ENCODE measurements at regions not wholly inside any gene's neighbourhood (a gene's known extent, or its start where the extent isn't known, plus 50 kb on each side); places are given as distances from the start of the nearest gene placed in this dataset.

DNA sequence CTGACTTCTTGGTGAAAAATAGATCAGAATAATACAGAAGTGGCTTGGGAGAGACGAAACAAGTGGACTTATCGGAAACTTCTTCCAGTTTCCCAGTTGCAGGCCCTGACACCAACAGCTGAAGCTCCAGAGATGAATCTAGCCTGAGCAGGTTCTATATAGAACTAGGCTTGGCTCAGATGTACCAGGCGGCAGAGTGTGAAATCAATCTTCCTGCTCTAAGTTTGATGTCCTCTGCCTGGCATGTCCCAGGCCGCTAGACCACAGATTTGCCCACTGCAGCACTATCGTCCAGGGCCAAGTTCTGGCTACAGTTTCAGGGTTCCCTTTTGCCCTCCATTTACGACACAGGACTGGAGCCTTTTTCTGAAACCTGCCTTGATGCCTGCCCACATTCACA is 91.3 kb upstream of the PLEKHA5 start:
- Histone ChIP-seq H3K9me3 (ENCODE audit: control insufficient read depth in 1 of 2, insufficient read depth in 1 of 2, low read length in 2 of 2) (no peaks in the 10 kb centered on the region), H3K27me3 (ENCODE audit: control insufficient read depth in 1 of 2, insufficient read depth in 2 of 2, low read length in 2 of 2) (no peaks in the 10 kb centered on the region), H3K4me1 (ENCODE audit: insufficient read depth, low read length) (no peaks in the 10 kb centered on the region), H3K36me3 (ENCODE audit: insufficient read depth, low read length) (no peaks in the 10 kb centered on the region), H3K27ac (ENCODE audit: low read depth in 1 of 2, low read length in 2 of 2) (no peak overlapping the region), H3K4me3 (ENCODE audit: low read length) (no peak overlapping the region)
- Mint-ChIP-seq H3K9me3 (peaks cover 3% of the 10 kb centered on the region), H3K27me3 (peaks cover 15% of the 10 kb centered on the region), H3K4me1 (ENCODE audit: low read depth) (no peaks in the 10 kb centered on the region), H3K36me3 (ENCODE audit: low read depth) (no peaks in the 10 kb centered on the region), H3K27ac (no peak overlapping the region), H3K4me3 (no peak overlapping the region)
- ATAC-seq (ENCODE audit: poor library complexity) = no peak
- ChIA-PET CTCF (no interaction called here), POLR2A (no interaction called here)
- TF ChIP-seq, protein P1, sequence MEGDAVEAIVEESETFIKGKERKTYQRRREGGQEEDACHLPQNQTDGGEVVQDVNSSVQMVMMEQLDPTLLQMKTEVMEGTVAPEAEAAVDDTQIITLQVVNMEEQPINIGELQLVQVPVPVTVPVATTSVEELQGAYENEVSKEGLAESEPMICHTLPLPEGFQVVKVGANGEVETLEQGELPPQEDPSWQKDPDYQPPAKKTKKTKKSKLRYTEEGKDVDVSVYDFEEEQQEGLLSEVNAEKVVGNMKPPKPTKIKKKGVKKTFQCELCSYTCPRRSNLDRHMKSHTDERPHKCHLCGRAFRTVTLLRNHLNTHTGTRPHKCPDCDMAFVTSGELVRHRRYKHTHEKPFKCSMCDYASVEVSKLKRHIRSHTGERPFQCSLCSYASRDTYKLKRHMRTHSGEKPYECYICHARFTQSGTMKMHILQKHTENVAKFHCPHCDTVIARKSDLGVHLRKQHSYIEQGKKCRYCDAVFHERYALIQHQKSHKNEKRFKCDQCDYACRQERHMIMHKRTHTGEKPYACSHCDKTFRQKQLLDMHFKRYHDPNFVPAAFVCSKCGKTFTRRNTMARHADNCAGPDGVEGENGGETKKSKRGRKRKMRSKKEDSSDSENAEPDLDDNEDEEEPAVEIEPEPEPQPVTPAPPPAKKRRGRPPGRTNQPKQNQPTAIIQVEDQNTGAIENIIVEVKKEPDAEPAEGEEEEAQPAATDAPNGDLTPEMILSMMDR (IDR thresholded peaks at IDR 0.05) = no peak
- DNase-seq = no peak
- intact Hi-C loops (cut with DNase I, micrococcal nuclease) = no loop called here

DNA sequence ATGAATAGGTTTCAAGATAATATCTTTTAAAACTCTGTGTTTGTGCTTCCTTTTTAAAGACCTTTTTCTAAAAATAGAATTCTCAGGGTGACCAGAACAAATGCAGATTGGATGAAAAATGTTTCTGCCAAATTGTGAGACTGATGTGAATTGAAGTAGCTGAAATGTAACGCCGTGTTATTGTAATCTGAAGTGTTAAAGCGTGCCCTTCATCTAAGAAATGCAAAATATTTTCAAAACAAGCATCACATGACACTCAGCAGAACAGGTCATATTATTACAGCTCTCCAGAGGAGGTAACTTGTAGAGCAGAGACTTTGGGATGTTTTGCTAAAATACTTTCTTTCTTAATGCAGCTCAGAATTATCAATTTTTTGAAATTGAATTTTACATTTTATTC is 90.0 kb upstream of the PLEKHA5 start:
- H3K4me1 ChIP-seq (ENCODE audit: insufficient read depth, low read length) = no peaks in the 10 kb centered on the region
- POLR2A ChIA-PET = no interaction called here
- Mint-ChIP-seq H3K4me3 (no peak overlapping the region), H3K27me3 (peaks cover 15% of the 10 kb centered on the region), H3K9me3 (peaks cover under 1% of the 10 kb centered on the region), H3K4me1 (ENCODE audit: low read depth) (no peaks in the 10 kb centered on the region), H3K36me3 (ENCODE audit: low read depth) (no peaks in the 10 kb centered on the region), H3K27ac (no peak overlapping the region)
- no peaks in the 10 kb centered on the region for H3K36me3 ChIP-seq (ENCODE audit: insufficient read depth, low read length)
- DNase-seq (no peak), ATAC-seq (ENCODE audit: poor library complexity) (no peak)
- no peak overlapping the region for H3K4me3 ChIP-seq (ENCODE audit: low read length)
- H3K27ac ChIP-seq (ENCODE audit: low read depth in 1 of 2, low read length in 2 of 2) = no peak overlapping the region
- intact Hi-C loops (cut with DNase I, micrococcal nuclease) = no loop called here
- no peaks in the 10 kb centered on the region for H3K9me3 ChIP-seq (ENCODE audit: control insufficient read depth in 1 of 2, insufficient read depth in 1 of 2, low read length in 2 of 2)
- H3K27me3 ChIP-seq (ENCODE audit: control insufficient read depth in 1 of 2, insufficient read depth in 2 of 2, low read length in 2 of 2) = no peaks in the 10 kb centered on the region
- TF ChIP-seq, protein P1 (IDR thresholded peaks at IDR 0.05) = no peak
- CTCF ChIA-PET = no interaction called here

DNA sequence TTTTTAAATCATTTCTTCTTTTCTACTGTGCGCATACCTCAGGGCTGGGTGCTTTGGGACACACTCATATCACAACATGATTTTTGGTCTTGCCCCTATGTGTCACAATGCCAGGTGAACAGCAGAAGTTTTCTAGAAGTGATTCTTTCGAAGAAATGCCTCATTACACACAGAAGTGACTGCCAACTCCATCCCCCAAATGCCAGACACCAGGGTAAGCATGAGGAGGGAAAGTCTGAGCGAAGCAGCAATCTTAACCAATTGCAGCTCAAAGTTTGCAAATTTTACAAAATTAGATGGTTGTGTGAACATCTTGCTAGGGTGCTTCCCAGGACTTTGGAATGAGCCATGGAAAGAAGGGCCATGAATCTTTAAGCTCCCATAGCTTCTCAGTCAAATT is 87.3 kb upstream of the PLEKHA5 start:
- H3K27me3 ChIP-seq (ENCODE audit: control insufficient read depth in 1 of 2, insufficient read depth in 2 of 2, low read length in 2 of 2) = no peaks in the 10 kb centered on the region
- TF ChIP-seq, protein P1 (IDR thresholded peaks at IDR 0.05) = no peak
- H3K27ac ChIP-seq (ENCODE audit: low read depth in 1 of 2, low read length in 2 of 2) = no peak overlapping the region
- no peak for ATAC-seq (ENCODE audit: poor library complexity)
- H3K4me1 ChIP-seq (ENCODE audit: insufficient read depth, low read length) = no peaks in the 10 kb centered on the region
- ChIA-PET POLR2A (no interaction called here), CTCF (no interaction called here)
- peaks cover 8% of the 10 kb centered on the region for H3K27me3 Mint-ChIP-seq
- no peaks in the 10 kb centered on the region for H3K36me3 ChIP-seq (ENCODE audit: insufficient read depth, low read length)
- DNase-seq = no peak
- no peaks in the 10 kb centered on the region for H3K4me1 Mint-ChIP-seq (ENCODE audit: low read depth)
- intact Hi-C loops (cut with DNase I, micrococcal nuclease) = loop anchor here in 1 of 2 experiments (10.0 kb wide), 1 partner anchor 63 kb away; no protein-coding TSS in a partner anchor
- no peaks in the 10 kb centered on the region for H3K9me3 ChIP-seq (ENCODE audit: control insufficient read depth in 1 of 2, insufficient read depth in 1 of 2, low read length in 2 of 2)
- H3K4me3 ChIP-seq (ENCODE audit: low read length) = no peak overlapping the region
- H3K4me3 Mint-ChIP-seq = no peak overlapping the region
- no peak overlapping the region for H3K27ac Mint-ChIP-seq
- H3K9me3 Mint-ChIP-seq = no peaks in the 10 kb centered on the region
- H3K36me3 Mint-ChIP-seq (ENCODE audit: low read depth) = no peaks in the 10 kb centered on the region
